HG03521 (cell line): ENCODE measurements at regions not wholly inside any gene's neighbourhood (a gene's known extent, or its start where the extent isn't known, plus 50 kb on each side); places are given as distances from the start of the nearest gene placed in this dataset.

Experiments used
- ATAC-seq: cut with Tn5 transposase; IDR thresholded peaks from one replicate; pipeline ENCODE4 v1.9.1; 2021; ENCODE audit warnings: mild to moderate bottlenecking, moderate library complexity; ENCODE audit not compliant: unreplicated experiment

DNA sequence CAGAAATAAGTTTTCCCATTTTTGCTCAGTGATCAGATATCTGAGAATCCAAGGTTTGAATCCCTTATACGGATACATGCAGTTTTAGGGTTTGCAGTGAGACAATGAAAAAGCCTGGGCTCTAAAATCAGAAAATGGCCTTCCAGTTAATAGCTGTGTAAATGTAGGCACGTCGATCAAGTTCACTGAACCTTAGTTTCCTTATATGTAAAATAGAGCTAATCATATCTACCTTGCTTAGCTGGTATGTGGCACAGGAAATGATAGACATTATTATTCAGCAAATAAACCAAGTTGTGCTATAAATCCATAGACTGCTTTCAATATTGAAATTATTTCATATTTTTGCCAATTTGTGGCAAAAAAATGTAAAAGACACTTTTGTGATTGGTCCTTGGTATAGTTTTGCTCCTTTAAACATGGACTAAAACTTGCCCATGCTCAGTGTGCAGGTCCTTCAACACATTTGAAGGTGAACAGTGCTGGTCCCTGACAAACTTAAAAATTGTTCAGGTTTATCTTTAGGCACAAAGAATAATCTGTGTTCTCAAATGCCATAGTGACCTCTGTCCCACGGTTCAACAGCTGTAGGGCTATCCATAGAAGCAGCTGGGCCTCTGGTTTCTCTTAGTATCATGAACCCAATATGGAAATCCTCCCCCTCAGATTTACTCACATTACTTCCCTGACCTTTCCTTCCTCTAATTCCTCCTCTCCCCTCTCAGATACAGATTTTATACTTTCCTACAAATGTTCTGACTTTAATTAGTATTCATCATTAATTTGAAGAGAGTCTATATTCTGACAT, 51.0 kb downstream of the CCDC54 start:
- ATAC-seq = no peak

GRCh38 chr3:107429320-107430181, 52.3 kb downstream of the CCDC54 start:
- ATAC-seq = peak; percentile 49

GRCh38 chr3:107430214-107430995, 53.2 kb downstream of the CCDC54 start:
- no peak for ATAC-seq

DNA sequence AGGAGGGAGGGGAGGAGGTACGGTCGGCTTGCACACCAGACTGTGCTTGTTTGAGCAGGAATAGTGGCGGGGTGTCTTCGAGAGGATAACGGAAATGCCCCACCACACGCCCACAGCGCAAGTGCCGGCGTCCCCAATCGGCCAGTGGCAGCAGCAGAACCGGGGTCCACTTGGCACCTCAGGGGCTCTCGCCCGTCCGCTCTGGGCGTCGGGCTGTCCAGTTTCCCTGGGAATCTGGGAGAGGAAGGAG, 53.7 kb downstream of the CCDC54 start:
- peak; percentile 13 for ATAC-seq

- peak; percentile 60 for ATAC-seq
These were observed 54.2 kb downstream of the CCDC54 start for GRCh38 chr3:107431246-107432012.

DNA sequence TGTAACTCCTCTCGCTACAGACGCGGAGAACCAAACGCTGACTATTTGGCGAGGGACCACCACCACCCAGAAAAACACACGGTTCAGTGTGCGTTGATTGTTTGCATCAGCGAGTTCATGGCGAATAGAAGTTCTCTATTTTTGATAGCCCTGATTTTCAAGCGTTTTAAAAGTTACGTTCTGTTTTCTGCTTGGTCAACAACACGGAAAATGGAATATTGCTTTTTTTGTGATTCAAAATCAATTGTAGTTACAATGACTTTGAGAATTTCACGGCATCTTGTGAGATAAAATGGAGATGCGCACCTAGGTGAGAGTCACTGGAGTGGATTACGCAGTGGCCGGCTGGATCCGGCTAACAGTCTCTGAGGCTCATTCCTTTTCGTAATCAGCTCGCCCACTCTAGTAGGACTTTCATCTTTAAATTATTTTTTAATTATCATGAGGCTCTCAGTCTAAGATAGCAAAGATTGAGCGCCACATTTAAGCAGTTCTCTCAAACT, 54.8 kb downstream of the CCDC54 start:
- ATAC-seq = no peak

GRCh38 chr3:107432646-107433045, 55.4 kb downstream of the CCDC54 start:
- ATAC-seq = no peak

DNA sequence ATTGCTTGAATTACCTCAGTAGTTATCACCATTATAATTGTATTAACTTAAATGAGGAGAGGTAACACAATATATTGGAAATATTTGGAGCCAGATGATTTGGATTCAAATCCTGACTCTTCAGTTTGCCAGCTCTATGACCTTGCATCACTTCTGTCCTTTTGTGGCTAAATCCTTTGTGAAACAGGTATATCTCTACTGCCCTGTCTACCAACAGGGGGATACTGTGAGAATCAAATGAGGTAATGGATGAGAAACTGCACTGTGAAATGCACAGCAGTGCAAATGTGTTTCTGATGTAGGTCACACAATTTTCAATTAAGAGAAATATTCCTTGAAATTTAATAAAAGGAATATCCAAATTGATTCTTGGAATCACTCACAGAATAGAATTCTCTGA, 58.8 kb downstream of the CCDC54 start:
- no peak for ATAC-seq

- no peak for ATAC-seq
These were observed 61.4 kb downstream of the CCDC54 start for GRCh38 chr3:107438671-107439070.

- no peak for ATAC-seq
These were observed 64.4 kb downstream of the CCDC54 start for GRCh38 chr3:107441617-107442016.

- ATAC-seq = no peak
These were observed 66.2 kb downstream of the CCDC54 start for GRCh38 chr3:107443461-107443860.

GRCh38 chr3:107446706-107447105, 69.5 kb downstream of the CCDC54 start:
- ATAC-seq = no peak

GRCh38 chr3:107450254-107450893, 72.4 kb upstream of the BBX start:
- no peak for ATAC-seq

DNA sequence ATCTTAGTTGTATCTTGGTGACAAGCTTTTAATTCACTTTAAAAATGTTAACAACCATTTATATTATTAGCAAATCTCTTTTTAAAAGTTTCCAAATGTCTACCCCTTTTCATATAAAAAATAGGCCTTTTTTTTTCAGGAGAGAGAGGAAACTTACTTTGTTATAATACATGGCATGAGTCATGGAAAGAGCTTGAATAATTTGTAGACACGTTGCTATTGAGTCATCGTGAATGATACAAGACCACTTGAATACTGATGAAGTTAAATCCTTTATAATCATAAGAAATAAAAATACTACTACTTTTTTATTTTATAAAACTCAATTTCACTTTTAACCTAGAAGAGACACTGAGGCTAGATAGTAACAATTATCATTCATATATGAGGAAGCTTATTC, 70.3 kb upstream of the BBX start:
- ATAC-seq = no peak

DNA sequence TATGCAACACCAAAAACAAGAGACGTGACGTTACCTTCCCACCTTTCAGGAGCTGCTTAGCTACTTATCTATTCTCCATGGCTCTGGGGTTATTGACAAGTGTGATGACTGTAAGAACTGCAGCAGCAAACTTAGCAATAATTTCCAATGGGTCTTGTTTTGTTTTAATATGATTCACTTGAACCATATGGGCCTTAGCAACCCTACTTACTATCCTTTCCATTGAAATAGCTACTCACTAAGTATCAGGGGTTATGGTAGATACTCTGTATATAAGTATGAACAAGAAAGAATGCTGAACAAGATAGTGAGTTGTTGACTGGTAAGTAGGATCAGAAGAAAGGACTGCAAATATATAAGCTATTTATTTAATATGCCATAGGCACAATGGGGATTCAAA, 69.3 kb upstream of the BBX start:
- ATAC-seq = no peak

DNA sequence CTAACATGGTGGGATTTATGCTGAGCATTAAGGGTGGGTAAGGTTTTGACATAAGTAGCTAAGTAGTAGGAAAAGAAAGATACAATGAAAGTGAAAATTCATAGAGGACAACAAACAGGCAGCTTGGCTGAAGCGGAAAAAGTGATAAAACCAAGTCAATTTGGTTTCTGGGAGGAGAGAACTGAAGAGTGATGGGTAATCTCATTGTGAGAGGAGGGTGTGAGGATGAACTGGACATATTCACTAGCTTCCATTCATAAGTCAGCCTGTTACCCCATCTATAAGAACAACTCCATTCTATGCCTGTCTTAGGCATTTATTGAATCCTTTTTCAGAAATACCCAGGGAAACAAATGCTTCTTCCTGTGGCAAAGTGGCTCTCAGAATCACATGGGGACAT, 67.1 kb upstream of the BBX start:
- no peak for ATAC-seq

DNA sequence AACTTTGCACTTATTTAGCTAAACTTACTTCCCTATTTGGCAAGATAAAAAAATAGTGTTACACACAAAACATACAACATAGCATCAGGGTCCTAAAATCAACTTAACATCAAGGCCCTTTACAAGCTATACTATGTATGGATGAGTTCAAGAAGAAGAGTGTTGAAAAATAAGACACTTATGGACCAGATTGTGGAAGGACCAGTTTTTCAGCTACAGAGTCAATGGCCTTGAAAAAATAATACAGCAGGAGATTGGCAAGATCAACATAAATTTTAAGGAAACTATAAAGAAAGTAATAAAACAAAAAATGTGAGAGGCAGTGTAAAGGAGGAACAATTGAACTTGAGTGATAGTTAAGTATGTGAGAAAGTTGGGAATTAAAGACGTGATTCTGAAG, 66.3 kb upstream of the BBX start:
- ATAC-seq = no peak

DNA sequence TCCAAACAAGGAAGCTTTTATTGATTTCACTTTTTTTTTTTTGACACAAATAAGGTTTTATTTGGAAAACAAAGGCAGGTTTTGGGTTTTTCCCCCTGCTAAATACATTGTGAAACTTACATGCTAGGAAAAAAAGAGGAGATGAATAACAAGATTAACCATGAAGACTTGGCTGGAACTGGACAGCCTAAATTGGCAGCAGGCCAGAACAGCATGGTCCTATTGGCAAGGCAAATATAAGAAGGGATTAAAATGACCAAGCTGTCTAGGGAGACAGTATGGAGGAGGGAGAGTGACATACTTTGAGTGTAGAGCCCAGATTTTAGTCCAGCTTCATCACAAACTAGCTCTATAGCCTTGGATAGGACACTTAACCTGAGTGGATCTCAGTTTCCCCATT, 63.9 kb upstream of the BBX start:
- no peak for ATAC-seq

GRCh38 chr3:107461721-107462120, 61.0 kb upstream of the BBX start:
- ATAC-seq = no peak

GRCh38 chr3:107464037-107464436, 58.7 kb upstream of the BBX start:
- ATAC-seq = no peak
